HEK293T (cell line): ENCODE measurements at regions not wholly inside any gene's neighbourhood (a gene's known extent, or its start where the extent isn't known, plus 50 kb on each side); places are given as distances from the start of the nearest gene placed in this dataset.
"Not testable (repeated sequence)": the region's sequence is repeated elsewhere in the genome, so short reads cannot be mapped to it uniquely, and the experiment has no call there.

Source experiments
- CTCF ChIA-PET: fragments of 350-600 bp; formaldehyde crosslinking; extraction: SDS; loops from one replicate; lab custom pipeline; 2021; ENCODE audit warnings: antibody characterized with exemption, inconsistent platforms; lab: Yijun Ruan, JAX
- POLR2A ChIA-PET: fragments of 350-600 bp; formaldehyde crosslinking; extraction: SDS; loops from one replicate; lab custom pipeline; 2020; ENCODE audit warnings: antibody characterized with exemption, inconsistent platforms; lab: Yijun Ruan, JAX
- DNase-seq: peaks from one replicate; pipeline ENCODE4 v3.0.0; 2012; ENCODE audit warnings: mixed read lengths; ENCODE audit errors: extremely low spot score
- ARNT ChIP-seq: fragments of 450-650 bp; IDR thresholded peaks from 2 replicates; pipeline ENCODE4 v1.6.1; 2017; ENCODE audit warnings: mild to moderate bottlenecking
- BHLHE40 ChIP-seq: fragments of 450-650 bp; IDR thresholded peaks from 2 replicates; pipeline ENCODE4 v1.6.1; 2016; ENCODE audit warnings: mild to moderate bottlenecking, moderate library complexity, borderline replicate concordance
- CTBP1 ChIP-seq: fragments of 450-650 bp; IDR thresholded peaks from 2 replicates; pipeline ENCODE4 v1.6.1; 2016; ENCODE audit warnings: borderline replicate concordance
- ELF4 ChIP-seq: fragments of 450-650 bp; IDR thresholded peaks from 2 replicates; pipeline ENCODE4 v1.6.1; 2017; ENCODE audit warnings: antibody characterized with exemption
- FOXA1 ChIP-seq: fragments of 450-650 bp; IDR thresholded peaks from 2 replicates; pipeline ENCODE4 v1.6.1; 2016; ENCODE audit warnings: mild to moderate bottlenecking
- FOXK2 ChIP-seq: fragments of 450-650 bp; IDR thresholded peaks from 2 replicates; pipeline ENCODE4 v1.6.1; 2016; ENCODE audit warnings: mild to moderate bottlenecking
- FOXM1 ChIP-seq: fragments of 450-650 bp; IDR thresholded peaks from 2 replicates; pipeline ENCODE4 v1.6.1; 2017; ENCODE audit warnings: mild to moderate bottlenecking, borderline replicate concordance
- HDGF ChIP-seq: fragments of 450-650 bp; IDR thresholded peaks from 2 replicates; pipeline ENCODE4 v1.6.1; 2017; ENCODE audit warnings: antibody characterized with exemption, borderline replicate concordance
- L3MBTL2 ChIP-seq: fragments of 450-650 bp; conservative IDR thresholded peaks from 2 replicates; pipeline ENCODE4 v1.6.1; 2016; ENCODE audit warnings: mild to moderate bottlenecking
- LEF1 ChIP-seq: fragments of 450-650 bp; IDR thresholded peaks from 2 replicates; pipeline ENCODE4 v1.6.1; 2017; ENCODE audit warnings: mild to moderate bottlenecking, borderline replicate concordance
- NFRKB ChIP-seq: fragments of 450-650 bp; IDR thresholded peaks from 2 replicates; pipeline ENCODE4 v1.6.1; 2016; ENCODE audit warnings: mild to moderate bottlenecking, moderate library complexity
- PKNOX1 ChIP-seq: fragments of 450-650 bp; IDR thresholded peaks from 2 replicates; pipeline ENCODE4 v1.6.1; 2016
- SP1 ChIP-seq: fragments of 450-650 bp; IDR thresholded peaks from 2 replicates; pipeline ENCODE4 v1.6.1; 2017
- SUZ12 ChIP-seq: fragments of 450-650 bp; IDR thresholded peaks from 2 replicates; pipeline ENCODE4 v1.6.1; 2016; ENCODE audit warnings: mild to moderate bottlenecking
- TARDBP ChIP-seq: fragments of 450-650 bp; IDR thresholded peaks from 2 replicates; pipeline ENCODE4 v1.6.1; 2016
- ZNF384 ChIP-seq: fragments of 450-650 bp; IDR thresholded peaks from 2 replicates; pipeline ENCODE4 v1.6.1; 2016

- ChIA-PET CTCF (no interaction called here), POLR2A (no interaction called here)
- DNase-seq = no peak
- TF ChIP-seq ELF4 (no peak), SUZ12 (no peak), SP1 (no peak), BHLHE40 (no peak), LEF1 (no peak), ARNT (no peak), FOXM1 (no peak), ZNF384 (no peak), PKNOX1 (no peak), L3MBTL2 (no peak), NFRKB (no peak), FOXK2 (no peak), HDGF (no peak), FOXA1 (no peak), CTBP1 (no peak), TARDBP (no peak)
Observed at GRCh38 chrX:46179748-46180147, 365.5 kb downstream of the ZNF674 start.

- ChIA-PET POLR2A (no interaction called here), CTCF (no interaction called here)
- no peak for DNase-seq
- TF ChIP-seq ZNF384 (no peak), CTBP1 (no peak), SP1 (no peak)
Observed at GRCh38 chrX:46178763-46179162, 366.5 kb downstream of the ZNF674 start.

DNA sequence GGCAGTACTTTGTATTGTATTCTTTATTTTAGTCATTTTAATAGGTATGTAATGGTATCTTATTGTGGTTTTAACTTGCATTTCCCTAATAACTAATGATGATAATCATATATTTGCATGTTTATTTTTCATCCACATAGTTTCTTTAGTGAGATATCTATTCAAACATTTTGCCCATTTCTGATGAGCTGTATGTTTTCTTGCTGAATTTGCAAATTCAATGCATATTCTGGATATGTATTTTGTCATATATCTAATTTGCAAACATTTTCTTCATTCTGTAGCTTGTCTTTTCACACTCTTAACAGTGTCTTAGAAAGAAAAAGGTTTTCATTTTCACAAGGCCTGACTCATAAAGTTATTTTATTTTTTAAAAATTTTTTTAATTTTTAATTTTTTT is 372.1 kb downstream of the ZNF674 start:
- ChIA-PET CTCF (no interaction called here), POLR2A (no interaction called here)
- TF ChIP-seq BHLHE40 (no peak), ZNF384 (no peak), ARNT (no peak), HDGF (no peak), SP1 (no peak), NFRKB (no peak), SUZ12 (no peak), L3MBTL2 (no peak), FOXK2 (no peak)
- no peak for DNase-seq

DNA sequence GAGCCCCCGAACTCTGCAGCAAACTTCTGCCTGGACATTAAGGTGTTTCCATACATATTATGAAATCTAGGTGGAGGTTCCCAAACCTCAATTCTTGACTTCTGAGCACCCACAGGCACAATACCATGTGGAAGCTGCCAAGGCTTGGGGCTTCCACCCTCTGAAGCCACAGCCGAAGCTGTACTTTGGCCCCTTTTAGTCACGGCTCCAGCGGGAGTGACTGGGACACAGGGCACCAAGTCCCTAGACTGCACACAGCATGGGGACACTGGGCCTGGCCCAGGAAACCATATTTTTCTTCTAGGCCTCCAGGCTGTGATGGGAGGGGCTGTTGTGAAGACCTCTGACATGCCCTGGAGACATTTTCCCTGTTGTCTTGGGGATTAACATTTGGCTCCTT is 373.8 kb downstream of the ZNF674 start:
- CTCF ChIA-PET, POLR2A ChIA-PET, DNase-seq: not testable (repeated sequence)

- no peak for TF ChIP-seq SUZ12
- no peak for TF ChIP-seq CTBP1
- TF ChIP-seq TARDBP = no peak
- TF ChIP-seq ZNF384 = no peak
- CTCF ChIA-PET = no interaction called here
Observed at GRCh38 chrX:46169808-46170207, 375.4 kb downstream of the ZNF674 start.

DNA sequence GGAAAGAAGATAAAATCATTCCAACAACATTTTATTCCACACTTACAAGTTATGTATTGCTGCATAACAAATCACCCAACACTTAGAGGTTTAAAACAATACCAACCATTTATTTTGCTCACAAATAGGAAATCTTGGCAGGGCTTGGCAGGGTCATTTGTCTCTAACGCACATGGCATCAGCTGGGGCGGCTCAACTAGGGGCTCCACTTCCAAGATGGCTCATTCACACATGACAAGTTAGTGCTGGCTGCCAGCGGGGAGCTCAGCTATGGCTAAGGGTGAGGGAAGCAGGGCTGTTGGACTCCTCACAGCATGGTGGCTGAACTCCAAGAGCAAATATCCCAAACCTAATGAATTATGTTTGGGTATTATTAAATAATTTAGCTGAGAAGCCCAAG is 377.0 kb downstream of the ZNF674 start:
- ChIA-PET CTCF (no interaction called here), POLR2A (no interaction called here)
- no peak for TF ChIP-seq FOXK2
- no peak for TF ChIP-seq BHLHE40
- DNase-seq = no peak

More at GRCh38 chrX:46169808-46170207, 375.4 kb downstream of the ZNF674 start:
- no peak for DNase-seq
- POLR2A ChIA-PET = no interaction called here

DNA sequence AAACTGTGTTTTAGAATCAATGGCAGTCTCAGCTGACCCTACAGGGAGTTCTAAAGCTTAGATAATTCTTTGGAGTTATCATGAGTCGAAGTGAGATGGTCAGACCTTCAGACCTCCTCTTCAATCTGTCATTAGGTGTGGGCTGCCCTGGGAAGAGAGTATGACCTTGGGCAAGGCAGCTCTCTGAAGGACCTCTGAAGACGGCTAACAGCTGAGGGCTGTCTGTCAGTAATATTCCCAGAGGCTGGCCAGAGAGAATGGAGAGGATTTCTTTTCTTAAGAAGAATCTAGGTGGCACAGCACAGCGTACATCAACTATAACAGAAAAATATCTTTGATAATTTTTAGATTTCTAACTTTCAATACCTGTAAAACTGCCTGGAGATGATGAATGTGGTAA is 379.4 kb downstream of the ZNF674 start:
- DNase-seq = no peak
- ChIA-PET CTCF (no interaction called here), POLR2A (no interaction called here)
- TF ChIP-seq TARDBP = no peak

GRCh38 chrX:46165411-46165810 is 379.8 kb downstream of the ZNF674 start:
- CTCF ChIA-PET = no interaction called here
- DNase-seq = no peak
- POLR2A ChIA-PET = no interaction called here
- TF ChIP-seq SP1 (no peak), NFRKB (no peak), HDGF (no peak), FOXK2 (no peak), FOXM1 (no peak)

DNA sequence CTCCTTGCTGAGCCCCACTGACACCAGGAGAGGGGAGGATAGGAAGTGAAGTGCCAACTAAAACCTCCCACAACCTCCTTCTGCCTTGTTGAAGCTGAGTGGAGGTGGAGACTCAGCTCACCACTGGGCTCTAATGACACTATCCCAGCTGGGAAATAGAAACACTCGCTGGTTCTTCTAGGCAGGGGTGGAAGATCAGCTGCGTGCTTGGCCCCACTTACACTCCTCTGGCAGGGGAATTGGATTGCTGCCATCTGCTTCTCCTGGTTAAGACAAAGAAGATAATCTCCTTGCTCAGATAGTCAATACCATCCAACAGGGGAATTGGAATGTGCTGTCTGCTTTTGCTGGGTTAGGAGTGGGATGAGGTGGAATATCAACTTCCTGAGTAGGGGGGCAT is 392.5 kb downstream of the ZNF674 start:
- no peak for DNase-seq
- ChIA-PET CTCF (no interaction called here), POLR2A (no interaction called here)
- no peak for TF ChIP-seq PKNOX1
- TF ChIP-seq FOXK2 = no peak
- no peak for TF ChIP-seq CTBP1
- TF ChIP-seq SP1 = no peak
- no peak for TF ChIP-seq NFRKB
- no peak for TF ChIP-seq FOXA1
- no peak for TF ChIP-seq L3MBTL2
- TF ChIP-seq LEF1 = no peak
- no peak for TF ChIP-seq HDGF
- no peak for TF ChIP-seq ELF4
- TF ChIP-seq FOXM1 = no peak
- no peak for TF ChIP-seq BHLHE40
- no peak for TF ChIP-seq TARDBP
- TF ChIP-seq ARNT = no peak
- TF ChIP-seq ZNF384 = no peak
- TF ChIP-seq SUZ12 = no peak

GRCh38 chrX:46151332-46151731 is 393.9 kb downstream of the ZNF674 start:
- not testable (repeated sequence) for DNase-seq

More at GRCh38 chrX:46151332-46151731, 393.9 kb downstream of the ZNF674 start:
- CTCF ChIA-PET, POLR2A ChIA-PET: not testable (repeated sequence)
